SK-N-SH treated with all-trans-retinoic acid at 6 μM for 48 hours (cell line): ENCODE measurements at regions not wholly inside any gene's neighbourhood (a gene's known extent, or its start where the extent isn't known, plus 50 kb on each side); places are given as distances from the start of the nearest gene placed in this dataset.

Experiments used
- ARNTL ChIP-seq: fragments of 450-650 bp; formaldehyde crosslinking; IDR thresholded peaks from 2 replicates; pipeline ENCODE4 v1.5.0; 2020; ENCODE audit warnings: low read depth, mild to moderate bottlenecking, moderate library complexity, borderline replicate concordance
- CSDC2 ChIP-seq: fragments of 250-450 bp; sonication (Bioruptor Pico); IDR thresholded peaks from 2 replicates; pipeline ENCODE4 v1.5.0; 2020; ENCODE audit warnings: mild to moderate bottlenecking, moderate library complexity
- RARB ChIP-seq: fragments of 250-450 bp; sonication (Bioruptor Pico); IDR thresholded peaks from 2 replicates; pipeline ENCODE4 v1.8.0; 2021; ENCODE audit warnings: mild to moderate bottlenecking, moderate library complexity
- SNAI2 ChIP-seq: fragments of 250-450 bp; sonication (Bioruptor Pico); IDR thresholded peaks from 2 replicates; pipeline ENCODE4 v1.5.0; 2020; ENCODE audit warnings: mild to moderate bottlenecking, moderate library complexity
- ZC3H10 ChIP-seq: fragments of 250-450 bp; sonication (Bioruptor Pico); IDR thresholded peaks from 2 replicates; pipeline ENCODE4 v1.5.1; 2021; ENCODE audit warnings: mild to moderate bottlenecking, moderate library complexity
- TF ChIP-seq, protein P1 (sequence below): fragments of 250-450 bp; sonication (Bioruptor Pico); IDR thresholded peaks from 2 replicates; pipeline ENCODE4 v1.8.0; 2021; ENCODE audit warnings: low read depth, mild to moderate bottlenecking, moderate library complexity, borderline replicate concordance
- TF ChIP-seq, protein P2 (sequence below): fragments of 250-450 bp; sonication (Bioruptor Pico); IDR thresholded peaks from 2 replicates; pipeline ENCODE4 v1.8.0; 2020; ENCODE audit warnings: mild to moderate bottlenecking, moderate library complexity, borderline replicate concordance

DNA sequence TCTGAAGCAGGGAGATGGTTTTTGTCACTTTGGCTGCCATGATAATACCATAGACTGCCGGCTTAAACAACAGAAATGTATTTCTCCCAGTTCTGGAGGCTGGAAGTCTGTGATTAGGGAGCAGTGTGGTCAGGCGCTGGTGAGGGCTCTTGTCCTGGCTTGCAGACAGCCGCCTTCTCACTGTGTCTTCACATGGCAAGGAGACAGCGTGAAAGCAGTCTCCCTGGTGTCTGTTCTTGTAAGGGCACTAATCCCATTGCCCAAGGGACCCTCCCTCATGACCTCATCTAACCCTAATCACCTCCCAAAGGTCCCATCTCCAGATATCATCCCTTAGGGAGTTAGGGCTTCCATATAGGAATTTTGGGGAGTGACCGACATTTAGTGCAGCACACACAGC, 167.0 kb downstream of the ENGASE start:
- TF ChIP-seq, protein P1, sequence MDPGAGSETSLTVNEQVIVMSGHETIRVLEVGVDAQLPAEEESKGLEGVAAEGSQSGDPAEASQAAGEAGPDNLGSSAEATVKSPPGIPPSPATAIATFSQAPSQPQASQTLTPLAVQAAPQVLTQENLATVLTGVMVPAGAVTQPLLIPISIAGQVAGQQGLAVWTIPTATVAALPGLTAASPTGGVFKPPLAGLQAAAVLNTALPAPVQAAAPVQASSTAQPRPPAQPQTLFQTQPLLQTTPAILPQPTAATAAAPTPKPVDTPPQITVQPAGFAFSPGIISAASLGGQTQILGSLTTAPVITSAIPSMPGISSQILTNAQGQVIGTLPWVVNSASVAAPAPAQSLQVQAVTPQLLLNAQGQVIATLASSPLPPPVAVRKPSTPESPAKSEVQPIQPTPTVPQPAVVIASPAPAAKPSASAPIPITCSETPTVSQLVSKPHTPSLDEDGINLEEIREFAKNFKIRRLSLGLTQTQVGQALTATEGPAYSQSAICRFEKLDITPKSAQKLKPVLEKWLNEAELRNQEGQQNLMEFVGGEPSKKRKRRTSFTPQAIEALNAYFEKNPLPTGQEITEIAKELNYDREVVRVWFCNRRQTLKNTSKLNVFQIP (CRISPR knock-in tag) = no peak
- TF ChIP-seq CSDC2 (CRISPR knock-in tag) = no peak
- no peak for TF ChIP-seq ARNTL (CRISPR knock-in tag)
- TF ChIP-seq RARB = no peak
- no peak for TF ChIP-seq ZC3H10 (CRISPR knock-in tag)
- no peak for TF ChIP-seq SNAI2 (CRISPR knock-in tag)
- TF ChIP-seq, protein P2, sequence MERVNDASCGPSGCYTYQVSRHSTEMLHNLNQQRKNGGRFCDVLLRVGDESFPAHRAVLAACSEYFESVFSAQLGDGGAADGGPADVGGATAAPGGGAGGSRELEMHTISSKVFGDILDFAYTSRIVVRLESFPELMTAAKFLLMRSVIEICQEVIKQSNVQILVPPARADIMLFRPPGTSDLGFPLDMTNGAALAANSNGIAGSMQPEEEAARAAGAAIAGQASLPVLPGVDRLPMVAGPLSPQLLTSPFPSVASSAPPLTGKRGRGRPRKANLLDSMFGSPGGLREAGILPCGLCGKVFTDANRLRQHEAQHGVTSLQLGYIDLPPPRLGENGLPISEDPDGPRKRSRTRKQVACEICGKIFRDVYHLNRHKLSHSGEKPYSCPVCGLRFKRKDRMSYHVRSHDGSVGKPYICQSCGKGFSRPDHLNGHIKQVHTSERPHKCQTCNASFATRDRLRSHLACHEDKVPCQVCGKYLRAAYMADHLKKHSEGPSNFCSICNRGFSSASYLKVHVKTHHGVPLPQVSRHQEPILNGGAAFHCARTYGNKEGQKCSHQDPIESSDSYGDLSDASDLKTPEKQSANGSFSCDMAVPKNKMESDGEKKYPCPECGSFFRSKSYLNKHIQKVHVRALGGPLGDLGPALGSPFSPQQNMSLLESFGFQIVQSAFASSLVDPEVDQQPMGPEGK (CRISPR knock-in tag) = no peak
